SKM-1 treated with dmso at 0.1 percent for 144 hours (cell line): ENCODE measurements at regions not wholly inside any gene's neighbourhood (a gene's known extent, or its start where the extent isn't known, plus 50 kb on each side); places are given as distances from the start of the nearest gene placed in this dataset.
"Not testable (repeated sequence)": the region's sequence is repeated elsewhere in the genome, so short reads cannot be mapped to it uniquely, and the experiment has no call there.

ENCODE experiments used
- DNase-seq: peaks from one replicate; lab custom pipeline; 2025; ENCODE audit not compliant: unreplicated experiment; lab: John Stamatoyannopoulos, UW

- no peak for DNase-seq
Measured at GRCh38 chr13:38160131-38160530, 189.5 kb upstream of the UFM1 start.

- DNase-seq: no peak
Measured at GRCh38 chr13:38159710-38160109, 189.9 kb upstream of the UFM1 start.

DNA sequence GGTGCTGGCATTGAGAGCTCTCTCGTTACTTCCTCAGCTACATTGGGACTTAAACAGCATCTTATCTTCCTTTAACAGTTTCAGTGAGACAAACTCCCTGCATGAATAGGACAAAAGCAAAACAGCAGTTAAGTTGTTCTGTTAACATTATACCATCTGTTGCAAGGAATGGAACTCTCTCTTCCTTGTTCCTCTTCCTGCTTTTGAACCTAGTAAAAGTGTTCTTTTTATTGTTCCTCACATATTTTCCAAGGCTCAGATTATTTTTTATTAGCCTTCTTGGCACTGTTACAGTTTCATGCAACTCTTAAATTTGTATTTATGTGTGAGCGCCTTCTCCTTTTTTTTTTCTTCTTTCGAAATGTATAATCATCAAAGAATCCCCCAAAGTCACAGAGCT lies 202.6 kb upstream of the UFM1 start:
- no peak for DNase-seq

DNA sequence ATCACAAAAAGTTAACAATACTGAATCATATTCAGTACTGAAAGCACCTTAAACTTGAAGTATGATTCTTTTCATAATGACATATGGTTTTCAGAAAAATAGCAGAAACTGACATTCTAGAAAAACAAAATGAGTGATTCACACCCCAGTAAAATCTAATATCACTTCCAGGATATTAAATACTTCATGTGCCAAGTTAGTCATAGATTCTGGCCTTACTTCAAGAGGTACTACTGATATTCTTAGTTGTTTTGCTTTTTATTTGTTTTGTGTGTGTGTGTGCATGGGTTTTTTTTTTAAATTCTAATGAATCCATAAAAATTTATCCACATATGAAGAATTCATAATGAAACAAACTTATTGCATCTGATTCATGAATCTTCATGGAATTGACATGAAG lies 207.9 kb upstream of the UFM1 start:
- no peak for DNase-seq

DNA sequence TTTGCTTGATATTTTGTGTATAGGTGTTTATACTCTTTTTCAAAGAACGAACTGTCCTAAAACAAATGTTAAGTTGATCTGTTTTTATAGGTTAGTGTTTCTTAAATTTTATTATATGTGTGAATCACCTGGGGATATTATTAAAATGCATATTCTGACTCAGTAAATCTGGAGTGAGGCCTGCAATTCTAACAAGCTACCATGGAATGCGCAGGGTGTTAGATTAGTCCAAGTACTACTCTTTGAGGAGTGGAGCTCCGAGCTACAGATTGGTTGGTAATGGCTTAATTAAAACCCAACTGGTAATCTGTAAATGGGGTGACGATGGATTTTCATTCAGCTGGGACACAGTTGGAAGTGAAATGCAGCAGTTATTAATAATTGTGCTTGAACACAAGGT lies 214.1 kb upstream of the UFM1 start:
- no peak for DNase-seq

GRCh38 chr13:38121267-38121666 lies 228.4 kb upstream of the UFM1 start:
- DNase-seq: no peak

DNA sequence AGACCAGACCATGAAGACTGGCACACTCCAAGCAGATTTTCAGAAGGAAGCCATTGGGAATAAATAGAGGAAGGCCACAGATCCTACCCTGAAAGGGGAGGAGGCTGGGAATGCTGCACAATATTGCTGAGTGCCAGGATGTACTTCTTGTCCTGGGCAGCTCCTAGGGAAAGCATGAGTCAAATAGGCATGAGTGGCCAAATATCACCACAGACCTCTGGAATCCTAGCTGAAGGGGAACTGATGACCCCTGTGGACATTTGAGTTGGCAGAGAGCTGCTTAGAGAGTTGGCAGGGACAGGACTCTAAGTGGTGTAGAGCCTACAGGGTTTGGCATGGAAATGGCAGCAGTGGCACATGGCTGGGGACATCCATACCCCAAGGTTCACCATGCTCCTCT lies 234.3 kb upstream of the TRPC4 start:
- no peak for DNase-seq

DNA sequence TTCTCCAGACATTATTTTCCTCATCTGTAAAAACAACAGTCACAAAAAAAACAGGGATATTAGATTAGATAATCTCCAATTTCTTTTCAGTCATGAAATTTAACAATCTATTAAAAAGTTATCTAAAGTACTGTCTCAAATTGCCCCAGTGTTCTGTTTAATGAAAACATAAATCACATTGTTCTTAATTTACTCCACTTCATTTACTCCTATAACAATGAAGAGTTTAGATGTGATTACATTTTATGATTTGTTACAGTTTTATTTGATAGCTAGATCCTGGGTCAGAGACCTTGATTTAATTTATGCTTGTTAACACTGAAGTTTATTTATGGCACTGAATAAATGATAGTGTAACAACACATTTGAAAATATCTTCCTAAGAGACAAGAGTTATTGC lies 230.2 kb upstream of the TRPC4 start:
- DNase-seq: no peak

DNA sequence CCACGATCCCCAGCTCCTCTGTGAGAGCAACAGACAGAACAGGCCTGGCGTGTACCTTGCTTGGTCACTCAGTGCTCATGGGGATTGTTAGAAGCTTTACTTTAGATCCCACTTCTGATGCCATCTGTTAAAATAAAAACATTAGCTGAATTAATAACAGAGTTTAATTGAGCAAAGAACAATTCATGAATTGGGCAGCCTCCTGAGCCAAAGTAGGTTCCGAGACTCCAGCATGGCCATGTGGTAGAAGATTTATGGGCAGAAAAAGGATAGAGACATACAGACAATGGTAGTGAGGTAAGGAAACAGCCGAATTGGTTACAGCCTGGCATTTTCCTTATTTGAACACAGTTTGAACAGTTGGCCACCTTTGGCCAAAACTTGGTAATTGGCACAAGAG lies 223.9 kb upstream of the TRPC4 start:
- DNase-seq: no peak

DNA sequence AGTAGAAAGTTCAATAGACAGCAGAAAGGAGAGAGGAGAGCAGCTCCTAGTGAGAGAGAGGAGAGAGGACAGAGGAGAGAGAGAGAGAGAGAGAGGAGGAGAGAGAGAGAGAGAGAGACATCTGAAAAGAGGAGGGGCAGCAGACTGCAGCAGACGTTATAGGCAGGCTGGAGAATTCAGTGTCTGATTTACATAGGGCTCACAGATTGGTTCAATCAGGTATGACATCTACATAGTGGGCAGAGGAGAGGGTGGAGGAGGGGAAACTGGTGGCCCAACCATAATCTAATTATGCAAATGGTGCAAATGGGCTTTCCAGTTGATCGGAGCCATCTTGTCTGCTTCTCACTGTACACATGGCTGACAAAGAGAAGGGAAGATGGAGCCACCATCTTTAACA lies 221.3 kb upstream of the TRPC4 start:
- DNase-seq: no peak

- no peak for DNase-seq
Measured at GRCh38 chr13:38086721-38087120, 217.1 kb upstream of the TRPC4 start.

DNA sequence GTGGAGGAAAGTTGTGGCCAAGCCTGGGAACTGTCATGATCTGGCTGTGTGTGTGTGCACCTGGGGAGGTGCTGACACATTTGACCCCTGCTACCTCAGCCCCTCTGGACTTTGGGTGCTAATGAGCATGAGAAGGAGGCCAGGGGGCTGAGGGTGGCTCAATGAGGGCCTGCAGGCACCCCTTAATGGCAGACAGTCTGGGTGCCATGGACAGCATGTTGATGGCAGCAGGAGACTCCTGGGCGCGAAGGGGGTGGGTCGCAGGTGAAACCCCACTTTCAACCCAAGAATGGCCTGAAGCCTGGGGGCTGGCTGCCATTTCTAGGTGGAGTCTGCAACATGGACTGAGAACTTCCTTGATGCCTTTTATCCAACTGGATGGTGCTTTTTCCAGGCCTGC lies 216.4 kb upstream of the TRPC4 start:
- DNase-seq: no peak

- DNase-seq: no peak
Measured at GRCh38 chr13:38073931-38074330, 204.4 kb upstream of the TRPC4 start.

DNA sequence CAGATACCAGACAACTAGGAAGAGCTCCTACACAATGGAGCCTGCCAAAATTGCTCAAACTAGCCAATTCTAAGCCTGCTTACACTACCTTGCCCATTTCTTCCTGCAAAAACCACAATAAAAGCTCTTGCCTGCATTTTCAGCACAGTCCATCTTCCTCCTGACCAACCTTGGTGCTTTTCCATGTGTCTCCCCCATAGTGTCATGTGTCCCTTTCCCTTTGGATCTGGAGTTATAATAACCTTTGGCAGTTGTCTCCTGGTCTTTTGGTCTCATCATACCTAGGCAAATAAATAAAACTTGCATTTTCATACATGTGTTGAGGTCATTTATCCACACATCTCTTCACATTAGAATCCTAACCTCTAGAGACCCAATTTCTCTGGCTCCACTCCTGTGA lies 203.1 kb upstream of the TRPC4 start:
- DNase-seq: no peak

- DNase-seq: not testable (repeated sequence)
Measured at GRCh38 chr13:38071340-38071739, 201.8 kb upstream of the TRPC4 start.

DNA sequence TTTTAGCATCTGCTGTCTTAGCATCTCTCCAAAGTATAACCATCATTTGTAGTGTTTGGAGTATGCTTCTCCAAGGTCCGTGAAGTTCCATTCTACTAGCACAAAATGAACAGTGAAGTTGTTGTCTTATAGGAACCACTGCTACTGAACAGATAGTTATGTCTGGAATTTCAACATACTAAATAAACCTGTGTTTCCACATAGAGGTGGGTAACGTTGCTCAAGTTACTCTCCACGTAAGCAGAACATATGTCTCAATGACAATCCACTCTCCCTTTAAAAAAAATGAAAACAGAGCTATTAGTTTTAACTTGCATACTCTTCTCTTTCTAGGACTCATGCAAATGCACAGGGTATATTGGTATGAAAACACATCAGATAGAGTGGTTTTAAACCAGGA lies 184.3 kb upstream of the TRPC4 start:
- DNase-seq: no peak

- no peak for DNase-seq
Measured at GRCh38 chr13:38046049-38046376, 176.4 kb upstream of the TRPC4 start.

- DNase-seq: peak; percentile 13
Measured at GRCh38 chr13:38045278-38046048, 175.9 kb upstream of the TRPC4 start.

GRCh38 chr13:38044067-38044466 lies 174.5 kb upstream of the TRPC4 start:
- no peak for DNase-seq

GRCh38 chr13:38042771-38043170 lies 173.2 kb upstream of the TRPC4 start:
- DNase-seq: no peak

DNA sequence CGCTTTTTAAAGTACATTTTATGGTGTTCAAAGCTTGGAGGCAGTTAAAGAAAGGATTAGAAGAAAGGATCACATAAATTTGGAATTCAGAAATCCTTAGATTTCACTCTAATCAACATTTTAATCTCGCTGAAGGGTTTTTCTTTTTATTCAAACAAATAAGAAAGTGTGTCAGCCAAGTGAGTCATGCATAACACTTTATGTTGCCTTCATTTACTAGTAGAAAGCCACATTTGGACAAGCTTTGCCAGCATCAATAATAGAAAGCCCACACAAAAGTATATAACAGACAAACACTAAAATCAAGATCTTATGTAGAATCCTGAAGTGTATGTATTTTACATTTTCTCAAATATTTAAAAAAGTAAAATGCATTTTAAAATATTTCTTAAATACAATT lies 154.9 kb upstream of the TRPC4 start:
- DNase-seq: no peak

- DNase-seq: no peak
Measured at GRCh38 chr13:38017320-38017719, 147.7 kb upstream of the TRPC4 start.

GRCh38 chr13:38013676-38014075 lies 144.1 kb upstream of the TRPC4 start:
- DNase-seq: no peak

- DNase-seq: no peak
Measured at GRCh38 chr13:38012096-38012495, 142.5 kb upstream of the TRPC4 start.
